Erythroblast (primary cell): ENCODE measurements at regions not wholly inside any gene's neighbourhood (a gene's known extent, or its start where the extent isn't known, plus 50 kb on each side); places are given as distances from the start of the nearest gene placed in this dataset.

Source experiments
- GATA1 ChIP-seq: IDR thresholded peaks from 2 replicates; pipeline ENCODE4 v1.6.1; 2011; ENCODE audit warnings: low read depth, mild to moderate bottlenecking, control low read depth, low read length, moderate library complexity
- POLR2A ChIP-seq: IDR thresholded peaks from 2 replicates; pipeline ENCODE4 v1.6.1; 2011; ENCODE audit warnings: mild to moderate bottlenecking, low read length

DNA sequence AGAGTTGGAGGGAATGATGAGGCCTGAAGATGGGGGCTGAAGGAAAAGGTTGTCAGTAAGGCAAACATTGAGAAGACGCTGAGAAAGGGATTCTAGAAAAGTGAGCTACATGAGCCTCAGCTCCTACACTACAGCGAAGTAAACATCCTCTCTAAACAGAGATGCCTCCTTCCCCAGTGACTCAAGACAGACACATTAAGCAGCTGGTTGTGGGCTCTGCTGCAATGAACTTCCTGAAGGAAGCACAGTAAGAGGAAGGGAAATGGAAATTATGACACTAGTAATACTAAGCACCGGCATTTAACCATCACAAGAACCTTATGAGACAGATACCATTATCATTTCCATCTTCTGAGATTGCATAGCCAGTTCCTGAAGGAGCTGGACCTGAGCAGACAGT, 190.5 kb downstream of the C11orf87 start:
- TF ChIP-seq POLR2A (no peak), GATA1 (no peak)
